Right renal cortex interstitium (tissue), 3 donors: ENCODE measurements at regions not wholly inside any gene's neighbourhood (a gene's known extent, or its start where the extent isn't known, plus 50 kb on each side); places are given as distances from the start of the nearest gene placed in this dataset.
"Not testable (repeated sequence)": the region's sequence is repeated elsewhere in the genome, so short reads cannot be mapped to it uniquely, and the experiment has no call there.

ENCODE experiments used
- DNase-seq, 3 donors: peaks; one replicate each; pipeline ENCODE4 v3.0.0-alpha.2; 2013; ENCODE audit warnings: low read depth in 3 of 3, low spot score in 2 of 3

DNA sequence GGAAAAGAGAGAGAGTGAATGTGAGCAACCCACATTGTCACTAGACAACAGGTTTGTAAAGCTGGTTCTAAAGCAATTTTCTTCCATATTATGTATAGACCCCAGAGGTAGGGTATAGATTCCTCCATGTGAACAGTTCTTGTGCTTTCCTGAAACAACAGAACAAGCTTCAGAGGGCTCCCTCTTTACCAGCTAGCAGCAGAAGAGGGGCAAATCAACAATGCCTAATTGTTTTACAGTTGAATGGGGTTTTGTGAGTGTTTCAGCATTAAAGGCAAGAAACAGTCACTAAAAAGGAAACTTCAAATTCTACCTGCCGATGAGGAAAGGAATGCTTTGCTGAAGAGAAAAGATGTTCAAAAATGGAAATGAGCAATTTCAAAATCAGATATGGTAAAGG is 341.2 kb upstream of the KITLG start:
- no peak for DNase-seq

DNA sequence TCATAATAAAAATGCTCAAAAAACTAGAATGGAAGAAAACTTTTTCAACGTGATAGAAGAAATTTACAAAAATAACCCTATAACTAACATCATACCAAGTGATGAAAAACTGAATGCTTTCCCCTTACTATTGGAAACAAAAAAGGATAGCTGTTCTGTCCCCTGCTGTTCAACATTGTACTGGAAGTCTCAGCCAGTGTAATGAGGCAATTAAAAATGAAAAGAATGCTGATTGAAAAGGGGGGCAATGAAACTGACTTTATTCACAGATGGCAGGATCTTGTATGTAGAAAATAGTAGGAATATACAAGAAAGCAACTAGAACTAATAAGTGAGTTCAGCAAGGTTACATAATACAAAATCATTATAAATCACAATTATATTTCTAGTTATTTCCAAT is 337.9 kb upstream of the KITLG start:
- no peak for DNase-seq

DNA sequence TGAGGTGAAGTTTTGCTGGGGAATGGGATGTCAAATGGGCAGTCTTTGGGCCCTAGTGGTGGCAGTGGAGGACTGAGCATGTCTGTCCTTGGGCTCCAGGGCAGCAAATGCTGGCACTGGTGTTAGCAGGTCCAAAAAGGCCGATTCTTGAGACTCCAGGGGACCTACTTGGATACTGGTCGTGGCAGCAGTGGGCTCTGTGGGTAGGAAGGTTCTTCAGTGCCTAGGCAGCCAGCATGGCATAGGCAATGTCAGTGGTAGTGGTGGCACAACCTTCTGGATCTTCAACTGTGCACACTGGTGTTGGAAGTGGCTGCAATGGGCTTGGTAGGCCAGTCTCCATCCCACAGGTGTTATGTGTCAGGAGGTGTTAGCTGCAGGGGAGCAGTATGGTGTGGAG is 334.7 kb upstream of the KITLG start:
- DNase-seq = no peak

DNA sequence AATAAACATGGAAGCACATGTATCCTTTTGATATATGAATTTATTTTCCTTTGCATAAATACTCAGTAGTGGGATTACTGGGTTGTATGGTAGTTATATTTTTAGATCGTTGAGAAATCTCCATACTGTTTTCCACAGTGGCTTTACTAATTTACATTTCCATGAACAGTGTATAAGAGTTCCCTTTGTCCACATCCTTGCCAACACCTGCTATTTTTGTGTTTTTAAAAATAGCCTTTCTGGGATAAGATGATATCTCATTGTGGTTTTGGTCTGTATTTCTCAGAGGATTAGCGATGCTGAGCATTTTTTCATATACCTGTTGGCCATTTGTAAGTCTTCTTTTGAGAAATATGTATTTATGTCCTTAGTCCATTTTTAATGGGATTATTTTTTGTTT is 329.2 kb upstream of the KITLG start:
- DNase-seq = no peak

DNA sequence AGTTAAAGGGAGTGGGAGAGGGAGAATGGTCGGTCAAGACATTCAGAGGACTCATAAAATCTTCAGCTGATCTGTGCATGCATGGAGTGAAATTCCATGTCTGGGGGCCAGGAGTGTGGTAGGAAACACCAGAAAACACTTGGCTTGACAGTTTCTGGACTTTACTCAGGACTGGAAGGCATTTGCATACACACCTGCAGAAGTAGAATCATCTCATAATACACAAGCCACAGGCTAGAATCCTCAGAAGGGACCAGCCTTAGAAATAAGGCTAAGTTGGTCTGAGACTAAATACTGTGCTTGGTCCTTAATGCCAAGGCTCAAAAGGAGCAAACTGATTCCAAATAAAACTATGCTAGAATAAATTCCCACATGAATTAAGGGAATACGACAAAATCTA is 328.1 kb upstream of the KITLG start:
- DNase-seq = no peak

DNA sequence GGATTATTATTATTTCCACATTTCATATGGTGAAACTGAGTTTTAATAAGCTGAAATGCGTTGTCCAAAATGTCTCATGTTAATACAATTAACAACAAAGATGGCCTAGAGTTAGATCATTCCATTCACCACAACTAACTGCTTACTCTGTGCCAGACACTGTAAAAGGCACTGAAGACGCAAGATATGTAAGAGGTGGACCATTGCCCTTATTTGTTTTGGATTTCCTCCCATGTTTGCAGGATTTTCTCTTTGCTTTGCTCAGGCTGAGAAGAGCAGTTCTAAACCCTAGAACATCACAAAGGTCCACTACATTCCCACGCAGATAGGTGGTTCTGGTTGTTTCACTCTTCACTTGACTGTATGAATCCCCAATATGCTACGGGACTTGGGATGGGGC is 324.4 kb upstream of the KITLG start:
- no peak for DNase-seq

DNA sequence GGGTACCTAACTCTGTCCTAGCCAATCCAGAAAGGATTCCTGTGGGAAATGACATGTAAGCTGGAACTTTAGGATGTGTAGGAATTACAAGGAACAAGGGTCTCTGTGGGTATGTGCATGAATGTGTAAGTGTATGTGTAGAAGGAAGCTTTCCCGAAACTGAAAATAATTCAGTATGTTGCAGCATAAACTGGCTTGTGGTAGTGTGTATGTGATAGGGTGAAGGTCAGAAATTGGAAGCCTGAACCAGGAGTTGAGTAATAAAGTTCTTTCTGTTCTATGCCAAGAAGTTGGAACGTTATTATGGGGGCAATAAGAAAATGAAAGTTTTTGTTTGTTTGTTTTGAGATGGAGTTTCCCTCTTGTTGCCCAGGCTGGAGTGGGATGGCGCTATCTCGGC is 323.1 kb upstream of the KITLG start:
- no peak for DNase-seq

DNA sequence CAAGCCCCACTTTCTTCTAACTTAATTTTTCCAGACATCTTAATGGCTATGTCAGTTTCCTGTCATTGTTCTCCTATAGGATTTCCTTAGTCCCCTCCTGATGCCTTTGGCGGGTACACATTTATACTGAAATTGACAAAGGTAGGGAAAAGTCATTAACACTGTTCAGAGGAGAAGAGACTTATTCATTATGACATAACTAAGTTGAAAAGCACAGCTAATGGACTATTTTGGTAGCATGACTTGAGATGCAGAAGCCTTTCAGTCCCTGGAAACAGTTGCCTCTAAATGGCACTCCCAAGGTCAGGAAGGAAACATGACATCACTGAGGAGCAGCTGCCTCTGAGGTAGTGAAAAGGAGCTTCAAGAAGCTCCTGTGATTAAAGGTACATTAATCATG is 317.5 kb upstream of the KITLG start:
- DNase-seq = no peak

DNA sequence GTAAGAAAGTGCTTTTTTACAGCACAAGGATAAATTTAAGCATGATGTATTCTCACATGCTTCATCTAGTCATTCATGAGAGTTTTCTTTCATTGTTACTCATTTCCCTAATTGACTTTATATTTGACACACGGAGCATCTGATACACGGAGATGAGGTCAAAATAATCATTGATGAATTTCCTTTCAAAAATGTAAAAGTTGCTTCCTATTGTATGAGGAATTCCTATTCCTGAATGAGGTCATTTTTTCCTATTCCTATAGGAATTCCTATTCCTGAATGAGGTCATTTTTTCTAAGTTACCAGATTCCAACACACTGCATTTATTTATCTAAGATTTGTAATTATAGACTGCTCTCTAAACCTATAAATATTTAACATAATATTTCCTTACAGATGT is 316.7 kb upstream of the KITLG start:
- no peak for DNase-seq

DNA sequence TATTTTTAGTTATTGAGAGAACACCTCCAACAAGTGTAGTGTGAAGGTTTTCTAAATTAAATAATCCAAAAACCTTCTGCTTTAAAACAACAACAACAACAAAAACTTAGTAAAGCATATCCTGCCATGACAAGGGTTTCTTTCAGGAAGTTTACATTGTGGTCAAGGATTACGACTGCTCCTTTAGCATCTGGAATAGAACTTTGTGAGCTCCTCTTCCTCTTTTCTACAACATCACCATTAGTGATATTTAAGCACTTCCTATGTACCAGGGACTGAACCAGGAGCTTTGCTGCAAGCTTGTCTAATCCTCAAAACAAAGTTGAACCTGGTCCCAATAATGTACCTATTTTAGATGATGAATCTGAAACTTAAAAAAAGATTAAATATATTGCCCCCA is 315.4 kb upstream of the KITLG start:
- DNase-seq = no peak

DNA sequence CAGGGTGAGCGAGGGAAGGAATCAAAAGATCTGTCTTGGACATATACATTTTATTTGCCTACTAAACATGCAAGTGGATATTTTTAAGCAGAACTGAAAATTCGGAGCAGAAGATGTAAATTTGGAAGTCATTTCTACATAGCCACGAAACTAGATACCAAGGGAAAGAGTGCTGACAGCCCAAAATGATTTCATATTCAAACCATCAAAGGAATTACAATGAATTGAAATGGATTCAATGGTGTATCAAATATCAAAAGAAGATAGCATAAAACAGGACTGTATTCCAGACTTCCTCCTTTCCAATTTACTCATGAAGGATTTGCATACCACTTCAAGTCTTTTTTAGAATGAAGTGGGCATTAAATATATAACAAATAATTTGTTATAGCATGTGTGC is 313.5 kb upstream of the KITLG start:
- DNase-seq = no peak

DNA sequence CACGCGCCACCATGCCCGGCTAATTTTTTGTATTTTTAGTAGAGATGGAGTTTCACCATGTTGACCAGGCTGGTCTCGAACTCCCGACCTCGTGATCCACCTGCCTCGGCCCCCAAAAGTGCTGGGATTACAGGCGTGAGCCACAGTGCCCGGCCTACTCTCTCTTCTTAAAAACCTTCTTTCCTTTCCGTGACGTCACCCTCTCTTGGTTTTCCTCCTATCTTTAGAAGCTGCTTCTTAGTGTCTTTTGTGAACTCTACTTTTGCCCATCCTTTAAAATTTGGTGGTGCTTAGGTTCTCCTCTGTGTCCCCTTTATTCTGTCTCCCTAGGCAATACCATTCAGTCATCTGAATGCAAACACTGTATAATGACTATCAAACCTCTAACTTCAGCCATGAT is 311.2 kb upstream of the KITLG start:
- not testable (repeated sequence) for DNase-seq

DNA sequence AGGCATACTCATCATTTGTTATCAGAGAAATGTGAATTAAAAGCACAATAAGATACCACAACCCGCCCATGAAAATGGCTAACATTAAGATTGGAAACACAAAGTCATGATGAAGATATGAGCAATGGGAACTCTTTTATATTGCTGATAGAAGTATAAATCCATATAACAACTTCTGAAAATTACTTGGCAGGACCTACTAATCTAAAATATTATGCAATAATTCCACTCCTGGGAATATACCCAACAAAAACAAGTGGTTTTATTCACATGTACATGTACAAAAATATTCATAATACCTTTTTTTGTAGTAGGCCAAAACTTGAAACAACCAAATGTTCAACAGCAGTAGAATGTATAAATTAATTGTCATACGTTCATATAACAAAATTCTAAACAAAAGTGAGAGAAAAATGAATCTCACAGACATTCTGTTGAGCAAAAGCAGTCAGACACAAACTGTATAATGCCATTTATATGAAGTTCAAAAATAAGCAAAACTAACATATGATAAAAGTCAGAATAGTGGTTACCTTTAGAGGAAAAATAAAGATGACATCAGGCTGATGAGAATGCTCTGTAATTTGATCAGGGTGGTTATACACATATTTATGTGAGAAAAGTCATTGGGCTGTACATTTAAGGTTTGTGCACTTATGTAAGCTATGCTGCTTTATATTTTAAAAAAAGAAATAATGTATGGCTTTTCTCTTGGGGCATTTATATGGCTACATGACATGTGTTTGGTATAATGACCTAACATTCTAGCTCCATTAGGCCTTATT is 309.2 kb upstream of the KITLG start:
- no peak for DNase-seq

DNA sequence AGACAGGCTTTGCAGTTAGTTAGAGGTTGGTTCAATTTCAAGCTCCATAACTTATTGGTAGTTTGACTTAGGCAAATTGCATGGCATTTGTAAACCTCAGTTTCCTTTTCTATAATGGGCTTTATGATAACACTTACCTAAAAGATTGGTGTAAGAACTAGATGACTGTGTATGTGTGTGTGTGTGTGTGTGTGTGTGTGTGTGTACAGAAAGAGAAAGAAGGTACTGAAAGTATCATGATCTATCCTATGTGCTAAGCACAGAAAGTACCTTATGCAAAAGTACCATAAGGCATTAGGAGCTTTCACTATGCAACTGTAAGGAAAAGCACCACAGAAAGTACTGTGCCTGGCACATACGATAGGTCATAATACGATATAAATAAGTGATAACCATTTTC is 304.3 kb upstream of the KITLG start:
- DNase-seq = no peak

DNA sequence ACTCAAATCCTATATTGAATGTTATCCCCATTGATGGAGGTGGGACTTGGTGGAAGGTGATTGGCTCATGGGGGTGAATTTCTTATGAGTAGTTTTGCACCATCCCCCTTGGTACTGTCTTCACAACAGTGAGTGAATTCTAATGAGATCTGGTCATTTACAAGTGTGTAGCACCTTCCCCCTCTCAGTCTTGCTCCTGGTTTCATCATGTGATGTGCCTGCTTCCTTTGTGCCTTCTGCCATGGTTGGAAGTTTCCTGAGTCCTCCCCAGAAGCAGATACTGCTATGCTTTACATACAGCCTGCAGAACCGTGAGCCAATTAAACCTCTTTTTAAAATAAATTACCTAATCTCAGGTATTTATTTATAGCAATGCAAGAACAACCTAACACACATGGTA is 302.4 kb upstream of the KITLG start:
- DNase-seq = no peak

DNA sequence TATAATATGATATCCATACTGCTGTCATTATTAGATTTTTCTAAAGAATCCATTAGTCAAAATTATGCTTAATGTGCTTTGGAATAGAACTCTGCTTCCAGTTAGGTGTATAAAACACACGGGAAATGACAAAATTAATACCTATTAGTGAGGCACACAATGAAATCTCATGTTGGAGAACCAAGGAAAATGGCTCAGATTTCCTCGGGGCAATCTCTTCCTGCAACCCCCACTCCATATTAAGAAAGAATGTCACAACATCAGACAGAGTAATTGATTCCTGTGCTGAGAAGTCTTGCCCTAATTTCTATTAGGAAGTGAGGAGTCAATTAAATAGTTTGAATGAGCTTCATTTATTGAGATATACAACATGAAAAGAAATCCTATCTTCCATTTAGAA is 299.8 kb upstream of the KITLG start:
- no peak for DNase-seq

DNA sequence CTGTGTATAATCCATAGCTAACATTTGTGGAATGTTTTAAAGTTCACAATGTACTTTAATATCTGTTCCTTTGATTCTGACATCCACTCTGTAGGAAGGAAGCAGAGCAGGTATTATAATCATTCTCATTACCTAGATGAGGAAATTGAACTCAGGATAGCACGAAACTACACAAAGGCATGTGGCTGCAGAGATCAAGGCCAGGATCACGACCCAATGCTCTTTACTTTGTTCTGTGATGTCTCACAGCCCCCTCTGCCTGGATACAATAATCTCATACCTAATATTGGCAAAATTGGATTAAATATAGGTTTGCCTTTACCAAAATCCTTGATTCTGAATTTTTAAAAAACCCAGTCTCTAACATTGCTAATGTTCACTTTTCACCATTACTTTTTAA is 298.0 kb upstream of the KITLG start:
- no peak for DNase-seq

DNA sequence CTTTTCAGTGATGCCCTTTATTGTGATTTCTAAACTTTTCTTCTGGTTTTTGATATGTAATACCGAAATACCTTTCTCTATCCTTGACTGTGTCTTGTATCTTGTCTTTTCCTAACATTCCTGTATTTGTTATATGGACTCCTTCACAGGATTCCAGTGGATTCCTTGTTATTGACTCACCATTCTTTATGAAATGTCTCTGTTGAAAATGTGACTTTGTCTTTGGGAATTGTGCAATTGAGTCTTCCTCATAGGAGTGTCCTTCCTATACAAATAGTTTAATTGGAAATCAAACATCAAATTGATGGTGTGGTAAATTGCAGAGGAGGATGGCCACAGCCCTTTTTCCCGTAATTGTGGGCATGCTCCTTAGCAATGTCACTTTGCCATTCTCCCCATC is 296.6 kb upstream of the KITLG start:
- no peak for DNase-seq

DNA sequence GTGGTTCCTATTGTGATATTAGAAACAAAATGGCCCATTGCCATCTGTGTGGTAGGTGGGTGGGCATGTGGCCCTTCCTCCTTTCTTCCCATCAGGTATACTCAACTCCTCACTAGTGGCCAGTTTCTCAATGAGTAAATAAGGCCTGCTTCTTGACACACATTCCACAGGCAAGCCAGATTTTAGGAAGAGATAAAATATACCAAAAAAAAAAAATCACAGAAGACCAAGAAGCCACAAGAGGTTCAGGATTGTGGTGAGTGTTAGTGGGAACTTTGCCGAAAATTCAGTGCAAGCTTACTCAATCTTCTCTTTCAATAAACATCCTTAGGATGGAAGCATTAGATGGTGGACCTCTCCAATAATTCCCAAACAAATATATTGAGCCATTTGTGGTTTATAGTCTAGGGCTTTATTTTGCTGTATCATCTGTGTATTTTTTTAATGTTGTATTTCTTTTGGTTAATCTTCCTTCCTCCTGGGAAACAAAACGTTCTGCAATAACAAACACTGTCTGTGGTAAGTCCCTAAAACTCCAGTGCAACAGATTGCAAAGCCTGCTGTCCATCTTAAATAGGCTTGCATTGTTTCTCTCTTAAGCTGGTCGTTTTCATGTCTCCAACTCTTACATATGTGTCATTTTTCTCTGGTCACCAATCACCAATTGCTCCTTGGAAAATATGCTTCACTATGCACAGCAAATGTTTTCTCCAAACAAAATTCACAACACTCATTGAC is 289.9 kb upstream of the KITLG start:
- DNase-seq = no peak

DNA sequence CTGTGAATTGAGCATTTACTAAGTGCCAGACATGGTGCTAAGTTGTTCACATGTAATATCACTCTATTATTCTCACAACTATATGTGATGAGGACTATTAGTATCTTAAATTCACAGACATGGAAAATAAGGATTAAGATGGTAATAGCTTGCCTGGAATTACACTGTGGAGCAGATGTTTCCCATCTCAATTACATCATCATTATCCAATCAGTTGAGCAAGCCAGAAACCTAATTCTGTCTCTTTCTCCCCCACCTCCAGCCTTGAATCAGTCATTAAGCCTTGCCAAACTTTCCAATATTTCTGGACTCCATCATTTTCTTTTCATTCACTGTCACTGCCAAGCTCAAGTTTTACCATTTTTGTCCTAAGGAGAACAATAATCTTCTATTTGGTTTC is 287.8 kb upstream of the KITLG start:
- no peak for DNase-seq

DNA sequence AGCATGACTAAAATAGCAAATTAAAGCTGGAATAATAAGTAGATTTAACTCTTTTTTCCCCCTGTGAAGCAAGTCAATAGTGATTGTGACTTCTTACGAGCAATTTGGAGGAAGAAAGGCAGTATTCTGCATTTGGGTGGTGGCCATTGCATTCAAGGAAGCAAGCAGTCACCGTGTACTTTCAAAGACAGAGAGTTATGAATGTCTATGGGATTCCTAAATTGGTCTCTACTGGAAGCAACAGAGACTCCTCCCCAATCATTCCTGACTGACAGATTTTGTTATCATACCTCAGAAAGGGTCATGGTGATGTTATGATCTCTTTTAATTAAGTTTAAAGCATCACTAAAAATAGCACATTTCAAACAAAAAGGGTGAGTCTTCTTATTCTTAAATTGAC is 287.2 kb upstream of the KITLG start:
- DNase-seq = no peak

DNA sequence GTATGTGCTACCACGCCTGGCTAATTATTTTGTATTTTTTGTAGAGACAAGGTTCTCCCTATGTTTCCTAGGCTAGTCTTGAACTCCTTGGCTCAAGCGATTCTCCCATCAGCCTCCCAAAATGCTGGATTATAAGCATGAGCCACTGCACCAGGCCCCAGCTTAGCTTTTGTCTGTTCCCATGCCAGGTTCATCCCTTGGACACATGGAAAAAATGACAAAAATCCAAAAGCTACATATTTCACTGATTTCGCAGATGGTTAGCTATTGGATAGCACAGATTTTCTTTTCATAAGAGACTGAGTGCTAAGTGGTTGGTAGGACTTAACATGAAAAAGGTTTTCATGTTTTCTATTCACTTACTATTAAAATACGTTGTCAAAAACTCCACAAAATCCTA is 286.6 kb upstream of the KITLG start:
- no peak for DNase-seq

DNA sequence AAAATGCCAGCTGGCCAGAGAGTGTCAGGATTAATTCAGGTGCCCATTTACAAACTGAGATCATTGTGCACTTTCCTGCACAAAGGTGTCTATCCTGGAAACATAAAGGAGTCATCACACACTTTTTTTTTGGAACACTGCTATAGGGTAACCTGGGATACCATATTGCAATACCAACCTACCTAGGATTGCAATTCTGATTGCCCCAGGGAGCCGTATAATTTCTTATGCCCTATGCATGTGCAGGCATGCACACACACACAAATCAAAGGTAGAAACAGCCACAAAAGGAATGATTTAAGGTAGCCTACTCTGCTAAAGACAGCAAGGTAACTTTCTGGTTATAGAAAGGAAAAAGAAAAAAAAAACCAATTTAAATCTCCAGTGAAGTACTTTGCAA is 285.3 kb upstream of the KITLG start:
- DNase-seq = no peak
